HCT116 (cell line): ENCODE measurements at regions not wholly inside any gene's neighbourhood (a gene's known extent, or its start where the extent isn't known, plus 50 kb on each side); places are given as distances from the start of the nearest gene placed in this dataset.

Source experiments
- CEBPB ChIP-seq: IDR thresholded peaks from 2 replicates; pipeline ENCODE4 v1.6.1; 2012; ENCODE audit warnings: low read depth
- EGR1 ChIP-seq: IDR thresholded peaks from 2 replicates; pipeline ENCODE4 v1.6.1; 2012; ENCODE audit warnings: low read depth
- EZH2 ChIP-seq: fragments of 200-600 bp; sonication (generic); IDR thresholded peaks from 2 replicates; pipeline ENCODE4 v1.6.1; 2017; ENCODE audit warnings: antibody characterized with exemption, mixed run types
- JUND ChIP-seq: IDR thresholded peaks from 2 replicates; pipeline ENCODE4 v1.6.1; 2012
- POLR2A ChIP-seq: IDR thresholded peaks from 2 replicates; pipeline ENCODE4 v1.7.0; 2011; ENCODE audit warnings: borderline replicate concordance; ENCODE audit not compliant: insufficient read depth, insufficient read length; ENCODE audit errors: extremely low read depth
- POLR2AphosphoS5 ChIP-seq: IDR thresholded peaks from 2 replicates; pipeline ENCODE4 v1.6.1; 2011; ENCODE audit warnings: mild to moderate bottlenecking, low read depth, low read length, moderate library complexity
- SIN3A ChIP-seq: IDR thresholded peaks from 2 replicates; pipeline ENCODE4 v1.6.1; 2012; ENCODE audit warnings: low read depth
- YY1 ChIP-seq: IDR thresholded peaks from 2 replicates; pipeline ENCODE4 v1.6.1; 2011; ENCODE audit warnings: low read length, low read depth, moderate library complexity, mild to moderate bottlenecking; ENCODE audit not compliant: insufficient replicate concordance; ENCODE audit errors: extremely low read depth
- ZFX ChIP-seq: fragments of 450-650 bp; IDR thresholded peaks from 2 replicates; pipeline ENCODE4 v1.6.1; 2017
- TF ChIP-seq, protein P1 (sequence below): IDR thresholded peaks from 2 replicates; pipeline ENCODE4 v1.6.1; 2012; ENCODE audit warnings: low read depth
- TF ChIP-seq, protein P2 (sequence below), 3 experiments: fragments of 200-600 bp in 1 of 3; sonication (generic) in 1 of 3; IDR thresholded peaks in 2 of 3; conservative IDR thresholded peaks in 1 of 3; 2 replicates each; pipeline ENCODE4 v1.5.1; 2012 to 2017; ENCODE audit warnings: low read depth in 2 of 3, low read length in 2 of 3, antibody characterized with exemption in 1 of 3, borderline replicate concordance in 1 of 3, control low read depth in 1 of 3, mild to moderate bottlenecking in 1 of 3, mixed read lengths in 1 of 3, mixed run types in 1 of 3, moderate library complexity in 1 of 3; ENCODE audit not compliant: insufficient read depth in 1 of 3
- TF ChIP-seq, protein P3 (sequence below): IDR thresholded peaks from 2 replicates; pipeline ENCODE4 v1.6.1; 2012
- TF ChIP-seq, protein P4 (sequence below): IDR thresholded peaks from 2 replicates; pipeline ENCODE4 v1.6.1; 2011; ENCODE audit warnings: mild to moderate bottlenecking, low read length, moderate library complexity; ENCODE audit not compliant: insufficient replicate concordance; ENCODE audit errors: extremely low read depth

- TF ChIP-seq, protein P1, sequence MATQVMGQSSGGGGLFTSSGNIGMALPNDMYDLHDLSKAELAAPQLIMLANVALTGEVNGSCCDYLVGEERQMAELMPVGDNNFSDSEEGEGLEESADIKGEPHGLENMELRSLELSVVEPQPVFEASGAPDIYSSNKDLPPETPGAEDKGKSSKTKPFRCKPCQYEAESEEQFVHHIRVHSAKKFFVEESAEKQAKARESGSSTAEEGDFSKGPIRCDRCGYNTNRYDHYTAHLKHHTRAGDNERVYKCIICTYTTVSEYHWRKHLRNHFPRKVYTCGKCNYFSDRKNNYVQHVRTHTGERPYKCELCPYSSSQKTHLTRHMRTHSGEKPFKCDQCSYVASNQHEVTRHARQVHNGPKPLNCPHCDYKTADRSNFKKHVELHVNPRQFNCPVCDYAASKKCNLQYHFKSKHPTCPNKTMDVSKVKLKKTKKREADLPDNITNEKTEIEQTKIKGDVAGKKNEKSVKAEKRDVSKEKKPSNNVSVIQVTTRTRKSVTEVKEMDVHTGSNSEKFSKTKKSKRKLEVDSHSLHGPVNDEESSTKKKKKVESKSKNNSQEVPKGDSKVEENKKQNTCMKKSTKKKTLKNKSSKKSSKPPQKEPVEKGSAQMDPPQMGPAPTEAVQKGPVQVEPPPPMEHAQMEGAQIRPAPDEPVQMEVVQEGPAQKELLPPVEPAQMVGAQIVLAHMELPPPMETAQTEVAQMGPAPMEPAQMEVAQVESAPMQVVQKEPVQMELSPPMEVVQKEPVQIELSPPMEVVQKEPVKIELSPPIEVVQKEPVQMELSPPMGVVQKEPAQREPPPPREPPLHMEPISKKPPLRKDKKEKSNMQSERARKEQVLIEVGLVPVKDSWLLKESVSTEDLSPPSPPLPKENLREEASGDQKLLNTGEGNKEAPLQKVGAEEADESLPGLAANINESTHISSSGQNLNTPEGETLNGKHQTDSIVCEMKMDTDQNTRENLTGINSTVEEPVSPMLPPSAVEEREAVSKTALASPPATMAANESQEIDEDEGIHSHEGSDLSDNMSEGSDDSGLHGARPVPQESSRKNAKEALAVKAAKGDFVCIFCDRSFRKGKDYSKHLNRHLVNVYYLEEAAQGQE, result no peak
- TF ChIP-seq, protein P2, sequence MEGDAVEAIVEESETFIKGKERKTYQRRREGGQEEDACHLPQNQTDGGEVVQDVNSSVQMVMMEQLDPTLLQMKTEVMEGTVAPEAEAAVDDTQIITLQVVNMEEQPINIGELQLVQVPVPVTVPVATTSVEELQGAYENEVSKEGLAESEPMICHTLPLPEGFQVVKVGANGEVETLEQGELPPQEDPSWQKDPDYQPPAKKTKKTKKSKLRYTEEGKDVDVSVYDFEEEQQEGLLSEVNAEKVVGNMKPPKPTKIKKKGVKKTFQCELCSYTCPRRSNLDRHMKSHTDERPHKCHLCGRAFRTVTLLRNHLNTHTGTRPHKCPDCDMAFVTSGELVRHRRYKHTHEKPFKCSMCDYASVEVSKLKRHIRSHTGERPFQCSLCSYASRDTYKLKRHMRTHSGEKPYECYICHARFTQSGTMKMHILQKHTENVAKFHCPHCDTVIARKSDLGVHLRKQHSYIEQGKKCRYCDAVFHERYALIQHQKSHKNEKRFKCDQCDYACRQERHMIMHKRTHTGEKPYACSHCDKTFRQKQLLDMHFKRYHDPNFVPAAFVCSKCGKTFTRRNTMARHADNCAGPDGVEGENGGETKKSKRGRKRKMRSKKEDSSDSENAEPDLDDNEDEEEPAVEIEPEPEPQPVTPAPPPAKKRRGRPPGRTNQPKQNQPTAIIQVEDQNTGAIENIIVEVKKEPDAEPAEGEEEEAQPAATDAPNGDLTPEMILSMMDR (IDR thresholded peaks at IDR 0.05 in 2 of 3, conservative IDR thresholded peaks at IDR 0.05 in 1 of 3; ENCODE audit: borderline replicate concordance in 1 of 3, insufficient read depth in 1 of 3, low read depth in 2 of 3, low read length in 2 of 3), result no peak
- no peak for TF ChIP-seq CEBPB
- no peak for TF ChIP-seq ZFX
- no peak for TF ChIP-seq EZH2
- no peak for TF ChIP-seq SIN3A
- TF ChIP-seq, protein P3, sequence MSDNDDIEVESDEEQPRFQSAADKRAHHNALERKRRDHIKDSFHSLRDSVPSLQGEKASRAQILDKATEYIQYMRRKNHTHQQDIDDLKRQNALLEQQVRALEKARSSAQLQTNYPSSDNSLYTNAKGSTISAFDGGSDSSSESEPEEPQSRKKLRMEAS, result no peak
- TF ChIP-seq POLR2AphosphoS5, result no peak
- TF ChIP-seq POLR2A, result no peak
- no peak for TF ChIP-seq JUND
- no peak for TF ChIP-seq EGR1
- TF ChIP-seq, protein P4, sequence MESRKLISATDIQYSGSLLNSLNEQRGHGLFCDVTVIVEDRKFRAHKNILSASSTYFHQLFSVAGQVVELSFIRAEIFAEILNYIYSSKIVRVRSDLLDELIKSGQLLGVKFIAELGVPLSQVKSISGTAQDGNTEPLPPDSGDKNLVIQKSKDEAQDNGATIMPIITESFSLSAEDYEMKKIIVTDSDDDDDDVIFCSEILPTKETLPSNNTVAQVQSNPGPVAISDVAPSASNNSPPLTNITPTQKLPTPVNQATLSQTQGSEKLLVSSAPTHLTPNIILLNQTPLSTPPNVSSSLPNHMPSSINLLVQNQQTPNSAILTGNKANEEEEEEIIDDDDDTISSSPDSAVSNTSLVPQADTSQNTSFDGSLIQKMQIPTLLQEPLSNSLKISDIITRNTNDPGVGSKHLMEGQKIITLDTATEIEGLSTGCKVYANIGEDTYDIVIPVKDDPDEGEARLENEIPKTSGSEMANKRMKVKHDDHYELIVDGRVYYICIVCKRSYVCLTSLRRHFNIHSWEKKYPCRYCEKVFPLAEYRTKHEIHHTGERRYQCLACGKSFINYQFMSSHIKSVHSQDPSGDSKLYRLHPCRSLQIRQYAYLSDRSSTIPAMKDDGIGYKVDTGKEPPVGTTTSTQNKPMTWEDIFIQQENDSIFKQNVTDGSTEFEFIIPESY, result no peak
- TF ChIP-seq YY1, result no peak
These were observed 53.2 kb upstream of the RAB3GAP2 start for GRCh38 chr1:220325306-220325995.
